Astrocyte (in vitro differentiated cells and primary cell): ENCODE measurements at regions not wholly inside any gene's neighbourhood (a gene's known extent, or its start where the extent isn't known, plus 50 kb on each side); places are given as distances from the start of the nearest gene placed in this dataset.

ENCODE experiments used
- DNase-seq: peaks from one replicate; pipeline ENCODE4 v3.0.0-alpha.2; 2010; ENCODE audit warnings: low read depth
- FAIRE-seq: peaks from 2 replicates; lab custom pipeline; 2011; peaks lifted over from hg19 to GRCh38; lab: Jason Lieb, UNC
- H2AFZ ChIP-seq: 2 replicates; pipeline ENCODE4 v1.6.0; 2012; ENCODE audit warnings: low read depth, low read length, inconsistent platforms
- H3K27ac ChIP-seq: 2 replicates; pipeline ENCODE4 v1.5.1; 2011; ENCODE audit warnings: low read depth, low read length, inconsistent platforms
- H3K27me3 ChIP-seq: 2 replicates; pipeline ENCODE4 v1.6.0; 2011; ENCODE audit warnings: low read length, inconsistent platforms; ENCODE audit not compliant: insufficient read depth
- H3K36me3 ChIP-seq: 2 replicates; pipeline ENCODE4 v1.5.1; 2011; ENCODE audit warnings: low read length, inconsistent platforms; ENCODE audit not compliant: insufficient read depth
- H3K4me1 ChIP-seq: 2 replicates; pipeline ENCODE4 v1.5.1; 2011; ENCODE audit warnings: low read length, inconsistent platforms; ENCODE audit not compliant: insufficient read depth
- H3K4me2 ChIP-seq: 2 replicates; pipeline ENCODE4 v1.6.0; 2012; ENCODE audit warnings: low read length, inconsistent platforms
- H3K4me3 ChIP-seq: 2 replicates; pipeline ENCODE4 v1.5.1; 2011; ENCODE audit warnings: low read depth, mild to moderate bottlenecking, low read length, inconsistent platforms; ENCODE audit not compliant: insufficient read depth
- H3K79me2 ChIP-seq: 2 replicates; pipeline ENCODE4 v1.6.0; 2012; ENCODE audit warnings: mild to moderate bottlenecking, low read length, inconsistent platforms; ENCODE audit not compliant: insufficient read depth
- H3K9ac ChIP-seq: 2 replicates; pipeline ENCODE4 v1.6.0; 2012; ENCODE audit warnings: mild to moderate bottlenecking, low read length, inconsistent platforms
- H3K9me3 ChIP-seq: 2 replicates; pipeline ENCODE4 v1.5.1; 2012; ENCODE audit warnings: low read depth, mild to moderate bottlenecking, low read length, inconsistent platforms; ENCODE audit not compliant: insufficient read depth
- H4K20me1 ChIP-seq: 2 replicates; pipeline ENCODE4 v1.6.0; 2012; ENCODE audit warnings: low read length, inconsistent platforms; ENCODE audit not compliant: insufficient read depth
- H3K27ac Mint-ChIP-seq: one replicate; pipeline ENCODE4 v1.8.0; 2021; ENCODE audit warnings: mild to moderate bottlenecking, mixed read lengths; ENCODE audit not compliant: unreplicated experiment
- H3K27me3 Mint-ChIP-seq: one replicate; pipeline ENCODE4 v1.8.0; 2021; ENCODE audit warnings: low read depth, mixed read lengths; ENCODE audit not compliant: unreplicated experiment
- H3K36me3 Mint-ChIP-seq: one replicate; pipeline ENCODE4 v1.8.0; 2021; ENCODE audit warnings: low read depth, mixed read lengths; ENCODE audit not compliant: unreplicated experiment
- H3K4me1 Mint-ChIP-seq: one replicate; pipeline ENCODE4 v1.8.0; 2021; ENCODE audit warnings: low read depth, mixed read lengths; ENCODE audit not compliant: unreplicated experiment
- H3K4me3 Mint-ChIP-seq: one replicate; pipeline ENCODE4 v1.8.0; 2021; ENCODE audit warnings: mild to moderate bottlenecking, moderate library complexity, mixed read lengths; ENCODE audit not compliant: unreplicated experiment
- H3K9me3 Mint-ChIP-seq: one replicate; pipeline ENCODE4 v1.8.0; 2021; ENCODE audit warnings: mild to moderate bottlenecking, mixed read lengths; ENCODE audit not compliant: unreplicated experiment
- CTCF ChIP-seq: IDR thresholded peaks from 2 replicates; pipeline ENCODE4 v1.5.1; 2011; ENCODE audit warnings: low read depth, mild to moderate bottlenecking, inconsistent platforms, low read length, moderate library complexity; ENCODE audit not compliant: insufficient read depth
- EZH2 ChIP-seq: IDR thresholded peaks from 2 replicates; pipeline ENCODE4 v1.6.1; 2012; ENCODE audit warnings: mild to moderate bottlenecking, low read length, inconsistent platforms; ENCODE audit not compliant: insufficient read depth

- no peaks in the 10 kb centered on the region for H3K9me3 Mint-ChIP-seq
- Histone ChIP-seq H3K4me2 (no peak overlapping the region), H3K27ac (no peak overlapping the region), H3K9me3 (no peaks in the 10 kb centered on the region), H3K79me2 (no peaks in the 10 kb centered on the region), H3K27me3 (no peaks in the 10 kb centered on the region), H2AFZ (no peak overlapping the region), H3K4me3 (no peak overlapping the region), H3K4me1 (no peaks in the 10 kb centered on the region), H4K20me1 (no peaks in the 10 kb centered on the region), H3K36me3 (no peaks in the 10 kb centered on the region), H3K9ac (no peak overlapping the region)
- H3K4me3 Mint-ChIP-seq: no peak overlapping the region
- H3K4me1 Mint-ChIP-seq: no peaks in the 10 kb centered on the region
- no peak overlapping the region for H3K27ac Mint-ChIP-seq
- DNase-seq (no peak), FAIRE-seq (no peak)
- H3K36me3 Mint-ChIP-seq: no peaks in the 10 kb centered on the region
- peaks cover 15% of the 10 kb centered on the region for H3K27me3 Mint-ChIP-seq
- TF ChIP-seq EZH2: no peak
- no peak for TF ChIP-seq CTCF
Measured at GRCh38 chr4:24729119-24729730, 66.1 kb upstream of the SOD3 start.

- Mint-ChIP-seq H3K36me3 (no peaks in the 10 kb centered on the region), H3K27me3 (peaks cover 15% of the 10 kb centered on the region), H3K4me1 (no peaks in the 10 kb centered on the region), H3K4me3 (no peak overlapping the region), H3K9me3 (no peaks in the 10 kb centered on the region), H3K27ac (no peak overlapping the region)
- Histone ChIP-seq H3K79me2 (no peaks in the 10 kb centered on the region), H3K4me3 (no peak overlapping the region), H3K27ac (no peak overlapping the region), H3K9ac (no peak overlapping the region), H2AFZ (peak overlapping the region; percentile 5), H4K20me1 (no peaks in the 10 kb centered on the region), H3K36me3 (no peaks in the 10 kb centered on the region), H3K27me3 (no peaks in the 10 kb centered on the region), H3K9me3 (no peaks in the 10 kb centered on the region), H3K4me1 (no peaks in the 10 kb centered on the region), H3K4me2 (no peak overlapping the region)
- no peak for TF ChIP-seq EZH2
- no peak for TF ChIP-seq CTCF
- DNase-seq: peak; percentile 64
- FAIRE-seq: no peak
Measured at GRCh38 chr4:24730256-24731001, 64.9 kb upstream of the SOD3 start.

GRCh38 chr4:24731448-24731847 lies 63.9 kb upstream of the SOD3 start:
- H3K36me3 ChIP-seq: no peaks in the 10 kb centered on the region
- no peaks in the 10 kb centered on the region for H4K20me1 ChIP-seq
- TF ChIP-seq CTCF (no peak), EZH2 (no peak)
- H3K79me2 ChIP-seq: no peaks in the 10 kb centered on the region
- H3K9me3 ChIP-seq: no peaks in the 10 kb centered on the region
- no peaks in the 10 kb centered on the region for H3K4me1 ChIP-seq
- H2AFZ ChIP-seq: no peak overlapping the region
- H3K4me3 Mint-ChIP-seq: no peak overlapping the region
- DNase-seq (no peak), FAIRE-seq (no peak)
- H3K4me2 ChIP-seq: no peak overlapping the region
- H3K9ac ChIP-seq: no peak overlapping the region
- H3K9me3 Mint-ChIP-seq: peaks cover 6% of the 10 kb centered on the region
- peaks cover 15% of the 10 kb centered on the region for H3K27me3 Mint-ChIP-seq
- H3K4me3 ChIP-seq: no peak overlapping the region
- no peaks in the 10 kb centered on the region for H3K36me3 Mint-ChIP-seq
- H3K27ac Mint-ChIP-seq: no peak overlapping the region
- H3K27me3 ChIP-seq: no peaks in the 10 kb centered on the region
- H3K27ac ChIP-seq: no peak overlapping the region
- H3K4me1 Mint-ChIP-seq: no peaks in the 10 kb centered on the region
